OCI-M2 (cell line): ENCODE measurements at regions not wholly inside any gene's neighbourhood (a gene's known extent, or its start where the extent isn't known, plus 50 kb on each side); places are given as distances from the start of the nearest gene placed in this dataset.

ENCODE experiments used
- DNase-seq: peaks from one replicate; lab custom pipeline; 2025; ENCODE audit not compliant: unreplicated experiment; lab: John Stamatoyannopoulos, UW

- DNase-seq, result no peak
Observed at GRCh38 chr1:198032668-198033067, 115.5 kb downstream of the LHX9 start.

GRCh38 chr1:198040880-198041279, 115.9 kb upstream of the NEK7 start:
- DNase-seq, result no peak

- DNase-seq, result no peak
Observed at GRCh38 chr1:198042168-198042567, 114.6 kb upstream of the NEK7 start.

GRCh38 chr1:198047913-198048312, 108.9 kb upstream of the NEK7 start:
- DNase-seq, result no peak

- DNase-seq, result no peak
Observed at GRCh38 chr1:198054510-198054909, 102.3 kb upstream of the NEK7 start.

GRCh38 chr1:198056255-198056654, 100.5 kb upstream of the NEK7 start:
- DNase-seq, result no peak

GRCh38 chr1:198064181-198064580, 92.6 kb upstream of the NEK7 start:
- no peak for DNase-seq

- DNase-seq, result no peak
Observed at GRCh38 chr1:198068285-198068684, 88.5 kb upstream of the NEK7 start.

- no peak for DNase-seq
Observed at GRCh38 chr1:198072177-198072576, 84.6 kb upstream of the NEK7 start.

GRCh38 chr1:198075296-198075695, 81.5 kb upstream of the NEK7 start:
- no peak for DNase-seq

GRCh38 chr1:198079432-198079951, 77.3 kb upstream of the NEK7 start:
- DNase-seq, result peak; percentile 82

GRCh38 chr1:198082576-198082975, 74.2 kb upstream of the NEK7 start:
- no peak for DNase-seq

- no peak for DNase-seq
Observed at GRCh38 chr1:198083549-198083948, 73.2 kb upstream of the NEK7 start.

- no peak for DNase-seq
Observed at GRCh38 chr1:198084241-198084908, 72.4 kb upstream of the NEK7 start.

- DNase-seq, result no peak
Observed at GRCh38 chr1:198086051-198086745, 70.6 kb upstream of the NEK7 start.

- DNase-seq, result no peak
Observed at GRCh38 chr1:198087831-198088230, 69.0 kb upstream of the NEK7 start.

GRCh38 chr1:198088360-198089071, 68.3 kb upstream of the NEK7 start:
- peak; percentile 41 for DNase-seq

- no peak for DNase-seq
Observed at GRCh38 chr1:198096390-198096789, 60.4 kb upstream of the NEK7 start.

- DNase-seq, result no peak
Observed at GRCh38 chr1:198099755-198100154, 57.0 kb upstream of the NEK7 start.

GRCh38 chr1:198101716-198102453, 54.9 kb upstream of the NEK7 start:
- DNase-seq, result no peak

- no peak for DNase-seq
Observed at GRCh38 chr1:198102454-198102827, 54.4 kb upstream of the NEK7 start.
